ENCODE measurements at regions not wholly inside any gene's neighbourhood (a gene's known extent, or its start where the extent isn't known, plus 50 kb on each side); places are given as distances from the start of the nearest gene placed in this dataset.
A peak's percentile ranks its signal among the peaks of the same experiment; 100 is the strongest.

GRCh38 chr7:340979-341694, 51.2 kb downstream of the FOXL3 start:
- DNase-seq: no peak

- no peak for DNase-seq
Measured at GRCh38 chr7:341841-342638, 52.1 kb downstream of the FOXL3 start.

- no peak for DNase-seq
Measured at GRCh38 chr7:342681-343216, 52.8 kb downstream of the FOXL3 start.

- DNase-seq: no peak
Measured at GRCh38 chr7:343227-343822, 53.4 kb downstream of the FOXL3 start.

GRCh38 chr7:343864-344607, 54.1 kb downstream of the FOXL3 start:
- no peak for DNase-seq

DNA sequence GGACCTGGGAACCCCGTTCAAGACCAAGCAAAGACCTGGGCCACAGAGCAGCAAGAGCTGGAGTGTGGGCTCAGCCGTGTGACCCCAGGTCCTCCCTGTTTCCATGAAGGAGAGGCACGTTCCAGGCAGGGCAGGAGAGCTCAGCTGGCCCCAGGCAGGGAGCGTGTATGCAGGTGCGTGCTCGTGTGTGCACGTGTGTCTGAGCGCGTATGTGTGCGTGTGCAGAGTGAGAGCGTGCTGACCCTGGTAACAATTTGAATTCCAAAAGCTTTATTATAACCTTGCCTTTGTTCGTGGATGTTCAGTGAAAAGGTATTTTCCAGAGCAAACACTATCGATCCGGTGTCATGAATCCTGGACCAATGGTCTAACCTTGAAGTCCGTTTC, 54.6 kb downstream of the FOXL3 start:
- no peak for DNase-seq

DNA sequence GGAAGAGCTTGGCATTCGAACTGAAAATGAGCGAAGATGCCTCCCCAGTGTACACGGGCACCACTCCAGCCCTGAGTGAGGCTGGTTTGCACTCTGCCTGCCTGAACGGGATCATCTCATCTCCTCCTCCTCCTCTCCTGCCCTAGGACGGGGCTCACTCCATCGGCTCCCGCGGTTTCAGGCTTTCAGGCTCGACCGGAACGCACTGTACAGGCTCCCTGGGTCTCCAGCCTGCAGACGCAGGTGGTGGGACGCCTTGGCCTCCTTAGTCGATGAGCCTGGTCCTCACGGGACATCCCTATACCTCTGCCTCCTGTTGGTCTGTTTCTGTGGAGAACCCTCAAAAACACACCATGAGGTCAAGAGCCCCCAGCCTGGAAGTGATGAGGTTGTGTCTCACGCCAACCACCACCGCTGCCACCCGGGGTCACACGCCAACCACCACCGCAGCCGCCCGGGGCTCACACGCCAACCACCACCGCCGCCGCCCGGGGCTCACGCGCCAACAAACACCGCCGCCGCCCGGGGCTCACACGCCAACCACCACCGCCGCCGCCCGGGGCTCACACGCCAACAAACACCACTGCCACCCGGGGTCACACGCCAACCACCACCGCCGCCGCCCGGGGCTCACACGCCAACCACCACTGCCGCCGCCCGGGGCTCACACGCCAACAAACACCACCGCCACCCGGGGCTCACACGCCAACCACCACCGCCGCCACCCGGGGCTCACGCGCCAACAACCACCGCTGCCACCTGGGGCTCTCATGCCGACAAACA, 56.3 kb downstream of the FOXL3 start:
- no peak for DNase-seq

DNA sequence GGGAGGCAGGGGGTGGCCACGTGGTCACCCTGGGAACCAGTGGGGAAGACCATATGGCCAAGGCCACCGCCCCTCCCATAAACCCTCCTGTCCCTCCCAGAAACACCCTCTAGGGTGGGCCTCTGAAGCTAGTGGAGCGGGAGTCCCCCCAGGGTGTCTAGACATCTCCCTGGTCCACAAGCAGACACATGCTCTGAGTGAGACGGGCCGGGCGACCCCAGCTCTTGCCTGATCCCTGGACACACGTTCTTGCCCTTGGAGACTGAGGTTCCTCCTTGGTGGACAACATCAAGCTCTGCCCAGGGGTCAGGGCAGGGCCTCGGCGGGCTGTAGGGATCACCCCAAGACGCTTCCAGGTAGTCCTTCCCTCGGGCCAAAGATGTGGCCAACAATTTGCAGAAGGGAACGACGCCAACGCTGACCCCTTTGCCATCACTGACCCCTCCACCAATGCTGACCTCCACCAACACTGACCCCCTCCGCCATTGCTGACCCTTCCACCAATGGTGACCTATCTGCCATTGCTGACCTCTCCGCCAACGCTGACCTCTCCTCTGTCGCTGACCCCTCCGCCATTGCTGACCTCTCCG, 57.1 kb downstream of the FOXL3 start:
- DNase-seq: no peak

- no peak for DNase-seq
Measured at GRCh38 chr7:347644-348479, 57.9 kb downstream of the FOXL3 start.

- DNase-seq: no peak
Measured at GRCh38 chr7:348480-348844, 58.5 kb downstream of the FOXL3 start.

DNA sequence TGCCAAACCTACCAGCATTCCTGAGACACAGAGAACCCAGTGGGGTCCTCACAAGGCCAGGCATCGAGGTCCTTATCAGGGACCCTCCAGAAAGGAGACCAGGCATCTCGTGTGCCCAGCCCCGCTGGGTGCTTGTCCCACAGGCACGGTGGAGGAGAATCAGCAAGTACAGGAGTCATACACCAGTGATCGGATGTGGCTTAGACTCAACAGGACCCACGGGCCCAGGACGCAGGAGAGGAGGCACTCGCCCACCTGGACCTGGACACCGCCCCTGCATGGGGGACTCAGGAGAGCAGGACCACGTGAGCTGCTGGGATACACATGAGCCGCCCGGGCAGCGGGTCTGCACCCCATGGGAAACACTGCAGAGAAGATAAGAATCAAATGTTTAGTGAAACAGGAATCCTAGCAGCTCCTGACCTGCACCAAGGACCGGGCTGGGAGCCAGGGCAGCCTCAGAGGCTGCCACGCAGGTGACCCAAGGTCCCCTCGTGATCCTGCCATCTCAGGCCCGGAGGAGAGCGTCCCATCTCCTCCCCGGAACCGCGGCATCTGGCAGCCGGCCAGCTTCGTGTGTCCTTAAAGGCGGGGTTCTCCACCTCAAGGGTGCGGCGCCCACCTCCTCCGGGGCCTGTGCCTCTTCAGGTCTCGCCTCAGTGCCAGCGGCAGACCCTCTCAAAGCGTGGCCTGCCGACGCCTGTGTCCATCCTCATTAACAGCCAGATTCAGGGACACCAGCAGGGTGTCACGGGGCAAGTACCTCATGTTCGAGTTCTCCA, 59.2 kb downstream of the FOXL3 start:
- no peak for DNase-seq

- DNase-seq: peak; percentile 56 to 62
Measured at GRCh38 chr7:351256-351655, 61.3 kb downstream of the FOXL3 start.

DNA sequence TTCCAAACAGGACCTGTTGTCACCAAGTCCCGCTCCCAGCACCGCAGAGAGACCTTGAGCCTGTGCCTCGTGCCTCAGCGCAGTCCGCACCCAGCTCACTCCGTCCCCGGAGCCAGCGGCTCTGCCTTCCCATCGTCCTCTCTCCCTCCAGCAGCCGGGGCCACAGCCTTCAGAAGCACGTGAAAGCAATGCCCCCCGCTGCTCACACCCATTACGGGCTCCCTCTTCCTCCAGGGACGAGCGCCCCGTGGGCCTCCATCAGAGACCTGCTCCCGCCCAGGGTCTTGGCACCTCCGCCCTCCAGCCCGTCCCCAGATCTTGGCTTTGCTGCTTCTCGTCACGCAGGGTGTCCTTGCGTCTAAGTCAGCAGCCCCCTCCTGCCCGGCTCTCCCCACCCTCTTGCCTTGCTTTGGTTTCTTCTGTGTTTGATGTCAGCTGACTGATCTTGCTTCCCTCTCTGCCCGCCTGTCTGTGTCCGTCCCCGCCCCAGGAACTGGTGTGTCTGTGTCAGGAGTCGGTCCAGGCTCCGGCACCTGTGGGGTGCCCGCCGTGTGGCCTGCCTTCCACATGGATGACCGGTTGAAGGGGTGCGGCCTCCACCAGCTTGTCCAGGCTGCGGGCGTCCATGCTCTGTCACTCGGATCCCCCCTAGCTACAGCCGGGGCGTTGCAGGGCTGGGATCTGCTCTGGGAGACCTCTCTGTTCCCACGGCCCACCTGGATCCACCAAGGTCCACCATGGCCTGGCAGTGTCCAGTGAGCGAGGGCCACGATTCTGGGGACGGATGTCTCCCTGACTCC, 61.9 kb downstream of the FOXL3 start:
- peak; percentile 43 to 50 for DNase-seq

DNA sequence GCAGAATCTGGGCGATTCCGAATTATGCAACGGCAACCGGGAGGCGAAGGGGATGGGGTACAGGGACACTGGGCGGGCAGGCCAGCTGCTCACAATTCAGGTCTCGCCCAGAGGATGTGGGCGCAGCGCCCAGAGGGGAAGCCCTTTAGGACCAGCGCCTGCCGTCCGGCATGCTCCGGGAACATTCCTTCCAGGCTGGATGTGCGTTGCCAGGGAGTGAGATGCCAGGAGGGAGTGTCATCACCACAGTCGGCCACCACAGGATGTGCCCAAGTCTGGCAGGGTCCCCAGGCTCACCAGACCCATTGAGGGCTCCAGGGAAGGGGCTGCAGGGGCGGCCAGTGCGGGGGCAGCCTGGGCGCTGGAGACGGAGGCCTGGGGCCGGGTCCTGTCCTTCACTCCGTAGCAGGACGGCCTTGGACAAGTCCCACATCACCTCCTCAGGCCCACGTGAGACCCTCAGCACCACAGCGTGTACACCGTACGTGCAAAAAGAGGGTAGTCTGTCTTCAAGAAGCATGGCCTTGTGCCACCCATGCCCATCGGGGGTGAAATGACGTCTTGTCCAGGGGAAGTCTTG, 63.9 kb downstream of the FOXL3 start:
- DNase-seq: no peak

DNA sequence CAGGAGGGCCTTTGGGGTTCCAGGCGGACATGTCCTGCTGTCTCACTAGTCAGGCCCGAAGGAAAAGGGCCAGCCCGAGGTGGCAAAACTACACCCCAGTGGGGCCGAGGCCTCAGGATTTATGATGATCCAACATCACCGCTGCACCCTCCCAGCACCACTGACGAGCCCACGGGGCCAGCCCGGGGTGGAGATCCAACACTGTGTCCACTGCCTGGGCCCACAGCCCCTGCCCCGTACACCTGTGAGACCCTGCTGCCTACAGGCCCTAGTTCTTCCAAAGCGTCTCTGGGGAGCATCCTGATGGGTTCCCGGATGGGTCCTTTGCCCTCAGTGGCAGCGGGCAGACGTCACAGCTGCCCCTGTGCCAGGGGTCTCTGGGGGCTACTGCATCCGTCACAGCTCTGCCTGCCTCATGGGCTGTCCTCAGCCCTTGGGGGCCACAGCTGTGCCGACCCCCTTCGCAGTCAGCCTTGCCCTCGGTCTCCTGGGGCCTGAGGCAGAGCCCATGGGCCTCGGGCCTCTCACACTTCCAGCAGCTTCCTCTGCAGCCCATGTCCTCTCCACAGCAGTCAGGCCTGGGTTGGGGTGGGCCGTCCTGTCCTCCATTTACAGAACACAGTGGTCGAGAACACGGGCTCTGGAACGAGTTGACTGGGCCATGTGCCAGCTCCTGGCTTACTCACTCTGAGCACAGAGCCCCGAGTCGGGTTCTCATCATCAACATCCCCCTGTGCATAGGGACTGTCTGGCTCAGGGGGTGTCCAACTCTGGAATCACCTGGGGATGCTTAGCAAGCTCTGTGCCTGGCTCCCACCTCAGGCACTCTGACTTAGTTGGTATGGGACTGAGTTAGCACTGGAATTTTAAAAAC, 64.9 kb downstream of the FOXL3 start:
- no peak for DNase-seq

DNA sequence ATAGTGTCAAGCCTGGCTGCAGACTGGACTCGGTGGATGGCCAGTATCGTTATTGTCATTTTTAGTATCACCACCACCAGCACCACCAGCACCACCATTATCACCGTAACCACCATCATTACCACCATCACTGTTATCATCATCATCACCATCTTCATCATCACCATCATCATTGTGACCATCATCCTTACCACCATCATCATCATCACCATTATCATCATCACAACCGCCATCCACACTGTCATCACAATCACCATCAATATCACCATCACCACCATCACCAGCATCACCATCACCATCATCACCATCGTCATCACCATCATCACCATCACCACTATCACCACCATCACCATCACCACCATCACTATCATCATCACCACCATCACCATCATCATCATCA, 65.6 kb downstream of the FOXL3 start:
- DNase-seq: no peak

DNA sequence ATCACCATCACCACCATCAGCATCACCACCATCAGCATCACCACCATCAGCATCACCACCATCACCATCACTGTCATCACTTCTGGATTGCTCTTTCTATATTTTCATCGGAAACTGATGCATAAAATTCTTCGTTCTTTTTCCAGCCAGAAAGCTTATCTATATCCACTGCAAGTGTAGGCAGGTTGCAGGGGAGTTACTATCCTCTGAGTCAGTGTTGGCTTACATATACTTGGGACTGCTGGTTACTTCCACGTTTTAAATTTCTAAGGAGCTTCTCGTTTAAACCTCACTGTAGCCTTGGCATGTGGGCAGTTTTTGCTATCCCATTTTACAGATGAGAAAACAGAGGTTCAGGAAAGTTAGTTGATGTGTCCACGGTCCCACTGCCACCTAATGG, 66.1 kb downstream of the FOXL3 start:
- no peak for DNase-seq

All from stimulated activated CD4-positive, alpha-beta T cell treated with anti-CD3 and anti-CD28 coated beads, Interleukin-2, amount 100 ng/mL, for 24 hours (primary cell).